Stromal cell of bone marrow (primary cell): ENCODE measurements at regions not wholly inside any gene's neighbourhood (a gene's known extent, or its start where the extent isn't known, plus 50 kb on each side); places are given as distances from the start of the nearest gene placed in this dataset.
"Not testable (repeated sequence)": the region's sequence is repeated elsewhere in the genome, so short reads cannot be mapped to it uniquely, and the experiment has no call there.

Experiments
- DNase-seq: peaks from one replicate; pipeline ENCODE4 v3.0.0-alpha.2; 2012; ENCODE audit warnings: low read depth

GRCh38 chr6:90716376-90716775 is 129.5 kb upstream of the MAP3K7 start:
- no peak for DNase-seq

GRCh38 chr6:90715093-90715655 is 128.3 kb upstream of the MAP3K7 start:
- DNase-seq = no peak

GRCh38 chr6:90714319-90714718 is 127.4 kb upstream of the MAP3K7 start:
- DNase-seq = no peak

GRCh38 chr6:90712114-90712513 is 125.2 kb upstream of the MAP3K7 start:
- DNase-seq = no peak

- no peak for DNase-seq
These were observed 122.6 kb upstream of the MAP3K7 start for GRCh38 chr6:90709431-90709996.

- DNase-seq = no peak
These were observed 121.4 kb upstream of the MAP3K7 start for GRCh38 chr6:90708206-90708737.

- DNase-seq = no peak
These were observed 120.4 kb upstream of the MAP3K7 start for GRCh38 chr6:90707246-90707645.

GRCh38 chr6:90703336-90703735 is 116.5 kb upstream of the MAP3K7 start:
- DNase-seq = no peak

GRCh38 chr6:90701926-90702325 is 115.1 kb upstream of the MAP3K7 start:
- DNase-seq = no peak

GRCh38 chr6:90701146-90701781 is 114.4 kb upstream of the MAP3K7 start:
- DNase-seq = no peak

- DNase-seq = no peak
These were observed 108.4 kb upstream of the MAP3K7 start for GRCh38 chr6:90695316-90695715.

- DNase-seq = no peak
These were observed 107.9 kb upstream of the MAP3K7 start for GRCh38 chr6:90694802-90695201.

GRCh38 chr6:90691823-90692222 is 105.0 kb upstream of the MAP3K7 start:
- DNase-seq = no peak

- no peak for DNase-seq
These were observed 102.3 kb upstream of the MAP3K7 start for GRCh38 chr6:90689172-90689571.

GRCh38 chr6:90687775-90688380 is 101.0 kb upstream of the MAP3K7 start:
- no peak for DNase-seq

GRCh38 chr6:90681863-90682262 is 95.0 kb upstream of the MAP3K7 start:
- no peak for DNase-seq

GRCh38 chr6:90678049-90678779 is 91.3 kb upstream of the MAP3K7 start:
- no peak for DNase-seq

- no peak for DNase-seq
These were observed 90.6 kb upstream of the MAP3K7 start for GRCh38 chr6:90677440-90677839.

GRCh38 chr6:90676516-90677300 is 89.8 kb upstream of the MAP3K7 start:
- DNase-seq = no peak

GRCh38 chr6:90675107-90675506 is 88.2 kb upstream of the MAP3K7 start:
- DNase-seq = not testable (repeated sequence)

GRCh38 chr6:90674077-90674476 is 87.2 kb upstream of the MAP3K7 start:
- not testable (repeated sequence) for DNase-seq

- DNase-seq = no peak
These were observed 83.0 kb upstream of the MAP3K7 start for GRCh38 chr6:90669846-90670245.
